GM18502 (cell line): ENCODE measurements at regions not wholly inside any gene's neighbourhood (a gene's known extent, or its start where the extent isn't known, plus 50 kb on each side); places are given as distances from the start of the nearest gene placed in this dataset.

Experiments
- ATAC-seq: cut with Tn5 transposase; IDR thresholded peaks from one replicate; pipeline ENCODE4 v1.9.1; 2021; ENCODE audit warnings: mild to moderate bottlenecking; ENCODE audit not compliant: unreplicated experiment, poor library complexity

- no peak for ATAC-seq
Measured at GRCh38 chr20:39524371-39524911, 562.3 kb downstream of the DHX35 start.

DNA sequence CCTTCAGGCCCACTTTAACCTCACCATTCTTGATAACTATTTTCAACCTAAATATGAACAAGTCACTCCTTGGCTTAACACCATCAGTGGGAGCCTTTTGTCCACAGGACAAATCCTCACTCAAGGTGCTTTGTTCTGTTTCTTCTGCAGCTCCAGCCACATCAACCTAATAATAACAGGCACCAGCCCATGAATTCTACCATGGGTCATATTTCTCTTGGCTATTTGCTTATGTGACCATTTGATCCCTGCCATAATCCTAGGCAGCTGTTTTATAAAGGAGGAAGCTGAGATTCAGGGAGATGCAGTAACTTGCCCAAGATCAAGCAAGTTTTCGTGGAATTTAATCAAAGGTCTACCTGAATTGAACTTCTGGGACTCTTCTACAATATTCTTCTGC lies 561.3 kb downstream of the DHX35 start:
- no peak for ATAC-seq

DNA sequence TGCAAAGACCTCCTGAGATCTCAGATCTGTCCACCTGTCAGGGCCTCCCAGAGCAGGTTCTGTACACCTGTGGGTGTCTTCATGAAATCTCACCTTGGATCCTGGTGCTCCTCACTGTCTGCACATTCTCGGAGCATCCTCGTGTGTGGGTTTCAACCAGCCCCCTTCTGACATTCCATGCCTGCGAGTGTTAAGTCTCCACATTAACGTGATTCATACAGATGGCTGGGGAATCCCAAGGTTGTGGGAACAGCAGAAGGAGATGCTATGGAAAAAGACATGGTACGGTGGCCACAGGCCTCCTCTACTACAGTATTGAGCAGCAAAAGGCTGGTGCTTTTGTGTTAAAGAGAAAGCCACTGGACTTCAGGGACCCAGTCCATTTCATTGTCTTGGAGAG lies 556.5 kb downstream of the DHX35 start:
- ATAC-seq: no peak

DNA sequence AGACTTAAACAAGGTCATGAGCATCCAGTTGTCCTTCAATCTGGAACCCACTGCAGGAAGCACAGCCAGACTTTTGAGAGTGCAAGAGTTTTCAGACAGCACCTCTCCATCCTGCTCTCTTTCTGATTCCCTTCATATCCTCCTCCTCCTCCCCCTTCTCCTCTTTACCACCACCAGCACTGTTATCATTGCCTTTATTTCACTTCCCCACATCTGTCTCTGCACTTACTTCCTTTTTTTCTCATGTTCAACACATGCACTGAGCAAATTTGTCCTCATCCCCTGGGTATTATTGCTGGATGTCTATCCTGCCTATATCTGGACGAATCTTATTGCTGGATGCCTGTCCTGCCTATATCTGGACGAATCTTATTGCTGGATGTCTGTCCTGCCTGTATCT lies 554.8 kb downstream of the DHX35 start:
- ATAC-seq: no peak

DNA sequence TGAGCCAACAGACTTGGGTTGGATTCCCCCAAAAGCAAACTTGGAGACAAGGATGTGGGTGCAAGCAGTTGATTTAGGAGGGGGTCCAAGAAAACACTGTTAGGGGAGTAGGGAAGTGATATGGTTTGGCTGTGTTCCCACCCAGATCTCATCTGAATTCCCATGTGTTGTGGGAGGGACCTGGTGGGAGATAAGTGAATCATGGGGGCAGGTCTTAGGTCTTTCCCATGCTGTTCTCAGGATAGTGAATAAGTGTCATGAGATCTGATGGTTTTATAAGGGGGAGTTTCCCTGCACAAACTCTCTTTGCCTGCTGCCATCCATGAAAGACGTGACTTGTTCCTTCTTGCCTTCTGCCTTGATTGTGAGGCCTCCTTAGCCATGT lies 542.6 kb downstream of the DHX35 start:
- no peak for ATAC-seq

DNA sequence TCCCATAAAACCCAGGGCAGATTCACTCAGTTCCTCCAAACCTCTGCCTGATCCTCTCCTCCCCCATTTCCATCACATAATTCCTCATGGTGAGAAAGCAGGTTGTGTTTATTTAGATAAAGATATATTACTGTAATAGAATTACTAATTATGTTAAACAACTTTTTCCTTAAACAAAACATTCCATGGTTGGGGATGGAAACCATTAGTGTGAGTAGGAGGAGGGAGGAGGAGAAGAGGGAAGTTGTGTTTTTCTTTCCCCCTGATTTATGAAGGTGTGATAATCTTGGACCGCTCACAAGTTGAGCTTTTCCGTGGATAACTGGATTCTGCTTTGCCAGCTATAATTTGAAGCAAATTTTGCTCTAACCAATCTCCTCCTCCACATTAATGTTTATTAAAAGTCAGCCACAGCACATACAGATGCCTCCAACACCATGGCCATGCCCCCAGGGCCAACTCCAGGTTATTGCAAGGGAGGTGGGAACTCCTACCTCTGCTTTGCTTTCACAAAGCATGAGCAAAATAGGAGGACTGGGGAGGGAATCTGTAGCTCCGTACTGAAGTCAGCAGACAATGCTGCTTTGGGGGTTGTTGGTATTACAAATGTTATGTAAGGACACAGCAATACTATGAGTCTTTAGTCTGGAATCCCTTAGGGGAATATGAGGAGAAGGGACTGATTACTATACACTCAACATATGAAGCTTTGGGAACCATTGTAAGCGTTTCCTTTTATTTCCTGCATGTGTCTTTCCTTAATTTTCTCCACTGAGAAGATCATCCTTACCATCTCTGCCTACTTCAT lies 542.0 kb downstream of the DHX35 start:
- ATAC-seq: no peak

DNA sequence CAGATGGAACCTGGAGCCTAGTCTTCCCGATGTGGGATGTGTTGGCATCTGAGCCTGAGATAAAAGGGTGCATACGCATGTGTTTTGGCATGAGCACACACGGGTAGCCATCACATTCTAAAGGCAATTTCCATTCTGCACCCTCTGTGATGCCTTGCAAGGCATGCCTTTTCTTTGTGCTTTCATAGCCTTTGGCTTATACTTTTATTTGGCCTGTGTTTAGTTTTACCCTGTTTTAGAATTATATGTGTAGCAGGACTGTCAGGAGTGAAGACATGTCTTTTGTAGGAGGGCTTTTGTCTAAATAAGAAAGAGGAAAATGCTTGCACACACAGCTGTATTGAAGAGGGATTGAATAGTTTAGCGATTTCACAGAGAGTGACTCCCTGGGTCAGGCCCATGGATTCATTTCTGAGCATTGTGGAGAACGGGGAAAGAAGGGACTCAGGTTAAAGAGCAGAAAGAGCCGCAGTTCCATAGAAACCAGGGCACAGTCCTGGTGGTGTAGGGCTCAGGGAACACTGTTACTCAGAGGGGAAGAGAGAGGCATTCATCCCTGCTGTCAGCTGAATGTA lies 530.2 kb downstream of the DHX35 start:
- ATAC-seq: no peak

GRCh38 chr20:39491711-39492110 lies 529.6 kb downstream of the DHX35 start:
- no peak for ATAC-seq

- ATAC-seq: no peak
Measured at GRCh38 chr20:39489986-39490560, 527.9 kb downstream of the DHX35 start.

DNA sequence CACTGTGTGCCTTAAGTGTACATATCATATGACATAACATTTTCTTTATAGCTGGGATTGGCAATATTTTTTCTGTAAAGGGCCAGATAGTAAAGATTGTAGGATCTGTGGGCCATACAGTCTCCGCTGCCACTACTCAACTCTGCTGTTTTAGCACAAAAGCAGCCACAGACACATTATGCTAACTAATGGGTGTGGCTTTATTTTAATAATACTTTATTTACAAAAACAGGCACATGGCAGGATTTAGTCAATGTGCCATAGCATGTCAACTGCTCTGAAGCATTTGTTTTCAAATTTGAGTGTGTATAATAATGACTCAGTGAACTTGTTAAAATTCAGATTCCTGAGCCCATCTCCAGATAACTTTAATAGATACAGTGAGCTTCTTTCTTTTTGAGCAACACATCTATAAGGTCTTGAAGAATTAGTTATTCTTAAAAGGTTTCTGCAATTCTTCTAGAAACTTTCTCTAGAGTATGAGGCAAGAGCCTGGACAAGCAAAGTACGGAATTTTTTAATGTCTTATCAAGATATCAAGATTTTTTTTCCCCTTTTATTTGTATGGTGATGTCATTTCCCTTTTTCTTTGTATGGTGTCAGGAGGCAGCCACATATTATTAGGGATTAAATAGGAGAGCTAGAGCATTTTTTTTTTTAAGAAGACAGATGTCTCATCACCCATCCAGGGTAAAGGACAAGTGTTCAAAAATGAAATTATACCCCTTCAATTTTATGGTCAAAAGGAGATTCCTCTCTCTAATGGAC lies 518.3 kb downstream of the DHX35 start:
- no peak for ATAC-seq

- ATAC-seq: no peak
Measured at GRCh38 chr20:39479196-39479810, 517.2 kb downstream of the DHX35 start.

GRCh38 chr20:39474879-39475278 lies 512.7 kb downstream of the DHX35 start:
- no peak for ATAC-seq

- no peak for ATAC-seq
Measured at GRCh38 chr20:39473536-39473935, 511.4 kb downstream of the DHX35 start.

- no peak for ATAC-seq
Measured at GRCh38 chr20:39468703-39469102, 506.6 kb downstream of the DHX35 start.

GRCh38 chr20:39464238-39464637 lies 502.1 kb downstream of the DHX35 start:
- no peak for ATAC-seq

GRCh38 chr20:39462416-39462945 lies 500.3 kb downstream of the DHX35 start:
- no peak for ATAC-seq

DNA sequence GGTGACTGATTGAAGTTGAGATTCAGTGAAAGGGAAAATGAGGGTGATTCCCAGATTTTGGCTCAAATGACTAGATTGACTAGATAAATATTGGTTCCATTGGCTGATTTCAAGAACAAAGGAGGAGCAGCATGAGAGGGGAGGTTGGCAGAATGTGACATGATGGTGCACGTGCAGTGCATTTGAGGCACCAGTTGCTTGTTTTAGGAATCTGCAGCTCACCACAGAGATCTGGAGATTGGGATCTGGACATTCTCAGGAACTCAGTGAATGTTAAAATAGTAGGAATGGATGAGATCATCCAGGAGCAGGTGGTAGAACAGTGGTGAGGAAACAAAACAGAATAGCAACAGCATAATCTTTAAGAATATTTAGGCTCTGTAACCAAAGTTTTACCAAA lies 496.3 kb downstream of the DHX35 start:
- no peak for ATAC-seq

DNA sequence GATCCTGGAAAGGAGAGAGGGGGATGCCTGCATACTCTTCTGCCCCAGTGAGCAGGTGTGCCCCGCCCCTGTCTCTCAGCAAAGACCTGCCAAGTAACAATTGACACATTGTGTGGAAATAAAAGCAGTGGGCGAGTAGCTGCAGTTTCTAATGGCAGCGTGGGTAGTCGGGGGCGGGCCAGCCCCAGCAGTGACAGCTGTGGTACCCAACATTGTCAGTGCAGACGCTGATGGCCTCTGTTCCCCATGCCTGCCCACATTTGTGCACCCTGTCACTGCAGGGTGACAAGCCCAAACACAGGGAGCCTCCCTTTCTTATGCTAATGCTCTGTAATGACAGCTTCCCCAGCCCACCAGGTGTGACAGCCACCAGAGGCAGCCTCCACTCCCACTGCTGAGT lies 491.7 kb downstream of the DHX35 start:
- ATAC-seq: no peak

DNA sequence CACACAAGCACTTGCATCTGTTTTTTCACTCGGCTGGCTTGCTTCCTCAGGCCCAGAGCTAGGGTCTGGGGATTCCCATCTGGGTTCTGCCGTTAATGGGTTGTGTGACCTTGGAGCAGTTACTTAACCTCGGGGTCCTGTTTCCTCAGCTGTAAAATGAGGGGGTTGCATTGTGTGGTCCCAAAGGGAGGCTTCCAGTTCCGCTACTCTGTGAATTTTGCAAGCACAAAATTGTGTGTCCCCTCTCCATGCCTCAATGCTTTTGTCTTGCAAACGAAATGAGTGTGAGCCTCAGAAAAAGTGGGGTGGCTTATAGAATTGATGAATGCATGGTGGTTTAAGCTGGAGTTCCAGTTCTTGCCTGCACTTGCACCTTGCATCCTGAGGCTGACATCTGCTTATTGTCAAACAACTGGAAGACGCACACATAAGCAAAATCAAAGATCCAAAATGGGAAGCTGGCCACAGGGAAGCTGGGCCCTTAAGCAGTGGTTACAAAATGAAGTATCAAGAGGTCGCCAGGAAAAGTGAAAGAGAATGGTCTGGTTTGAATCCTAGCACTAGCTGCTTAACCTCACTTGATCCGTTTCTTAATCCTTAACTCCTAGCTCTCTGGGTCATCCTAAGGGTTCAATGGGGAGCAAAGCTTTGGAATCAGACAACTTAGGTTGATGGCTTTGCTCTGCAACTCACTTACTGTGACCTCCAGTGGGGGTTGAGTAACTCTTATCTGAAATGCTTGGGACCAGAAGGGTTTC lies 490.6 kb downstream of the DHX35 start:
- ATAC-seq: no peak
